Stimulated activated CD8-positive, alpha-beta memory T cell treated with anti-CD3 and anti-CD28 coated beads, Interleukin-12 subunit alpha, Interleukin-12 subunit beta, amount 100 ng/mL, for 1 hour (primary cell): ENCODE measurements at regions not wholly inside any gene's neighbourhood (a gene's known extent, or its start where the extent isn't known, plus 50 kb on each side); places are given as distances from the start of the nearest gene placed in this dataset.
"Not testable (repeated sequence)": the region's sequence is repeated elsewhere in the genome, so short reads cannot be mapped to it uniquely, and the experiment has no call there.

Experiments
- DNase-seq: peaks from one replicate; pipeline ENCODE4 v3.0.0-alpha.2; 2020; ENCODE audit warnings: low read depth

DNA sequence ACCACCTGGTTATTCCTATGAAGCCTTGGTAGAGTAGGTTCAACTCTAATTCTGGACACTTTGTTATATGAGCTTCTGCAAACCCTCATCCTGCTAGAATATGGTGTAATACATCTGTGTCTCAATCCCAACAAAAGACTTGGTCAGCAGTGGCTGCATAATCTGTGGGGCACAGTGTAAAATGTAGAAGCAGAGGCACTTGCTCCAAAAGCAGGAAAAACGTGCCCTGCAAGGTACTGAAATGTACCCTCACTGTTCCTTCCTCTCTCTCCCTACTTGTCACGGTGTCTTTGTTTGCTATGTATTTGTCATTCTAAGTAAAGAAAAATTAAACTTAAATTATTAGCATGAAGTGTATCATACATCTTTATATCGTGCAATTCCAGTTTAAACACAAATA, 267.9 kb downstream of the BCL11B start:
- DNase-seq, result no peak

DNA sequence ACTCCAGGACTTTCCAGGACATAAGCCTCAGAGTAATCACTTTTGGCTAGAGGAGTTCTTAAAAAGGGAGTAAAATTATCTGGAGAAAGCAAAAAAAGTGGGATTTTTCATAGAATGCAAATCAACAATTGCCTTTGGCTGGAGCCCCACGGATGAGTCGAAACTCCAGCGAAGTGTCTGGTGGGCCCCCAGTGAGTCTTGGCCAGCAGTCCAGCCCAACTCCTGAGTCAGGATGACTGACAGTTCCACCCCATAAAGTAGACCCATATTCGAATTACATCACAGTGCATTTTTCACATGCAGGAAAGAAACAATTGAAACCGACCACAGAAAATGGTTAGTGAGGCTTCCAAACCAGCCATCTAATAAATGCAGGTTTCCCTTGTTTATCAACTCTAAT, 265.7 kb downstream of the BCL11B start:
- no peak for DNase-seq

DNA sequence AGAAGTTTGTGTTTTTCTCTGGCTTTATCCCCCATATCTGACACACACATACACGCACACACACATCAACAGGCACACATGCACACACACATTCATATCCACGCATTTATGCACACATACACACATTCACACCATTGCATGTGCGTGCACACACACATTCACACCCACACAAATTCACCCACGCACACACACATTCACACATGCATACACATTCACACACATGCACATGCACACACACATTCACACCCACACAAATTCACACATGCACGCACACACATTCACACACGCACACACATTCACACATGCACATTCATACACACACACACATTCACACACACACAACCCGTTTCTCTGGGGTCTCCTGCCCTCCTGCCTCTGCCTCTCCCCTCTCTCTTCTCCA, 264.2 kb downstream of the BCL11B start:
- no peak for DNase-seq

DNA sequence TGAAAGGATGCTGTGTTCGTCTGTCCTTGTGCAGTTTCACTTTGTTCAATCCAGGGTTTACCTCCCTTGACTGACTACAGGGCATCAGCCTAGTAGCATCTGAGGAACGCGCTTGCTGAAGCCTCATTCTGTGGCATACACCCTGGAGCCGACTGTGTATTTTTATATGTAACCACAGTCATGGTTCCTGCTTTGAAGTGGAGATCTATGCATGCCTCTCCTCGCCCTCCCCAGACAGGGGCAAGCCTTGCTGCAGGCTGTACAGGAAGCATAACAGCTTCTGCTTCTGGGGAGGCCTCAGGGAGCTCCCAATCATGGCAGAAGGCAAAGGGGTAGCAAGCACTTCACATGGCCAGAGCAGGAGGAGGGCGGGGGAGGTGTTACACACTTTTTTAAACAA, 262.1 kb downstream of the BCL11B start:
- DNase-seq, result no peak

DNA sequence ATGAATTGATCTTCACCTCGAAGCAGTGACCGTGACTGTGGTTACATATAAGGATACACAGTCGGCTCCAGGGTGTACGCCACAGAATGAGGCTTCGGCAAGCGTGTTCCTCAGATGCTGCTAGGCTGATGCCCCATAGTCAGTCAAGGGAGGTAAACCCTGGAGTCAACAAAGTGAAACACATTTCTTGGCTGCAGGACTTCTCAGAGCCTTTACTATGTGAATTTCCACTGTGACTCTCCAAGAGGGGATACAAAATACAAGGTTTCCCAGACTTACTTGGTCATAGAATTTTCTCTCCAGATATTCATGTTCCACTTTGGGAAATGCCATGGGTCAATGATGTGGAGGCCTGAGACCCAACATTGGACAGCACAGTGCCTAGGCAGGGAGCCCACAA, 260.6 kb downstream of the BCL11B start:
- DNase-seq, result no peak

DNA sequence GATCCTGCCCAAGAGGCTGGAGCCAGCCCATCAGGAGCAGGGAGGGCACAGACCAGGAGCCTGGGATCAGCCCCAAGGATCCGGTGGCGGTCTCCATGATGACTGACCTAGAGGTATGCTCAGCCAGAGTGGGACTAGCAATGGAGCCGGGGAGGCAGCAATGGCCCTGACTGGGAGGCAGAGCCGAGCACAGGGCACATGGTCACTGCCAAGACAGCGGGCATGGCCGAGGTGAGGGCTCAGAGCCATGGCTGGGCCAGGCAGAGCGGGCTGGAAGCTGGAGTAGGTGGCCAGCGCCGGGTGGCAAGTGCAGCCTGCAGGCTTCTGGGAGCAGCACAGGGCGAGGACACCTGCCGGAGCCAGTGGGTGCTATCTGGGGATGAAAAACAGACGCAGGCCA, 259.3 kb downstream of the BCL11B start:
- no peak for DNase-seq

DNA sequence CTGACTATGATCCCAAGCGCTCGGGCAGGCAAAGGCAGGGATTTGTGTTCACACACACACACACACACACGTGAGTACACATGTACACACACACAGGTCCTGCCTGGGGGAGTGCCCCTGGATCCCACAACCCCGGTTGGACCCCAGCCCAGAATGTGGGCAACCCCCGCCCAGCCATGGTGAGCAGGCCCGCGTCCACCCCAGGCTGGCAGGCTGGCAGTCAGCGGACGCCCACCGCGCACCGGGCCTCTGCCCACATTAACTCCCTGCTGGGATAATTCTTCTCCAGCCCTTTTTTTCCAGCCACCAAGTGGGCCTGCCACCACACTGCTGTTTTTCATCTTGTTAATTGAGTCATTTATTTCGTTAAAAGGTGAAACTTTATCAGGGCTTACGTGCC, 256.2 kb downstream of the BCL11B start:
- DNase-seq, result no peak

DNA sequence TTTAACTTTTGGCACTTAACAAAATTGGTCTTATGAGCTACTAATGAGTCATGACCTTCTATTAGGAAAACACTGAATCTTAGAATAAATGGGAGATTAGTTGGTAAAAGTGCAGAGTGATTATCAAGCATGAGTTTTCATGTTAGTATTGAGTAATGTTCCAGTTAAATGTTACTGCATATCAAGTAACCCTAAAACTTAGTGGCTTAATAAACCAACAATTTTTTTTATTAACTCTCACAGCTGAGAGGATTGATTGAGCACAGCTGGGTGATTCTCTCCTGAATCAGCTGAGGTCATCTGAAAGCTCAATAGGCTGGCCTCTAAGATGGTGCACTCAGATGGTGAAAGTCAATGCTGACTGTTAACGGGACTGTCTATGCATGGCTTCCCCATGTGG, 248.6 kb downstream of the BCL11B start:
- DNase-seq, result no peak

DNA sequence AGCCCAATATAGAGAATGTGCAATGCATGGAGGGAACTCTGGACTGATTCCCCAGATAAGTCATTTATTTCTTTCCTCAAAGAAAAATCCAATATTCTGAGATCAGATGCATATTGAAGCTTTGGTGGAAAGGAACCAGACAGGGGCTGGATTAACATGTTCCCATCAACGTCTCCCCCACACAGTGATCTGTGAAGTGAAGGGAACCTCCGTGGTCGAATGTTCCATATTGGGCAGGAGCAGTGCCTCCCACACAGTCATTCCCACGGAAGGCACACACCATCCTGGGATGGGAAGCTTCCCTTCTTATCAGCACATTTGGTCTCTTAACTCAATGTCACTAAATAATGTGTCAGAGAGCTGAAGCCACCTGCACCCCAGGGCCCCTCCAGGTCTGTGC, 247.1 kb downstream of the BCL11B start:
- DNase-seq, result no peak

DNA sequence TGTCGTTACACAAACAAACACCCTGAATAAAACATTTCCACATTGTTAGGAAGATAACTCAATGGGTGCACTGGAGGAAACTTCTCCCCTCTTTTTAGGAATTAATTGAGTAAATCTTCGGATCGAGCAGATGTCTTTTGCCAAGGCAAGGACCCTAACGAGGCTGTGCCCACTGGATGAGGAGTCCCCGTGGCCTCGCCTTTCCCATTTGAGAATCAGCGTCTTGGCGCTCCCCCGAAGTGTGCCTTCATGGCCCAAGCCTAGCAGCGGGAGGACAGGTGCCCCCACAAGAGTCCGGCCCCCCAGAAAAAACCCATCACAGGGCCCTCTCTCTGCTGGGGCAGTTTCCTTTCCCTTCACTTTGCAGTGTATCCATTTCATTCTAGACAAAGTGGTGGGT, 246.6 kb downstream of the BCL11B start:
- DNase-seq, result no peak

DNA sequence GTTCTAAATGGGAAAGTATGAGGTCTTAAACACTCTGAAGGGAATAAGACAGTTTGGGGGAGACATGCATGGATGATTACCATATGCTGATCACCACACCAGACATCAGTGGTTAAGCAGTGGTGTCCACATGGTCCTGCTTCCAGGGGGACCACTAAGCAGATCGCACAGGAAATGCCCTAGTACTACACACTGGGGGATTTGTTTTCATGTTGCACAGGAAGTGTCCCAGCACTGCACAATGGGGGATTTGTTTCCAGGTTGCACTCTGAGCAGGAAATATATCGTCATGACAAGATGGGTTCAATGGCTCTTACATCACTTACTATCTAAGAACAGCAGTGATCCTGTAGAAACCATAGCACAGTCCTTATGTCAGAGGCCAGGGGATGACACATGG, 245.5 kb downstream of the BCL11B start:
- no peak for DNase-seq

DNA sequence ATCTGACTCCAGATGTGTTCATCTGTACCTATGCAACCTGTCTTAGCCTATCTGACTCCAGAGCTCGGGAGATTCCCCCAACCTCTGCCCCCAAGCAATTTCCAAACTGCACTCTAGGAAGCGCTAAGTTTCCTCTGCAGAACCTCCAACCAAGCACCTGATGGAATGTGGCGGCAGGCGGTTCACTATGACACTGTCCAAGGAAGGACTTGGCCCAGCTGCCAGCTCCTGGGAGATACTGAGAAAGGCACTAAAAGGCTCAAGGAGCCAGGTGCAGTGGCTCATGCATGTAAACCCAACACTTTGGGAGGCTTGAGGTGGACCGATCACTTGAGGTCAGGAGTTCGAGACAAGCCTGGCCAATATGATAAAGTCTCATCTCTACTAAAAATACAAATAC, 244.0 kb downstream of the BCL11B start:
- no peak for DNase-seq

DNA sequence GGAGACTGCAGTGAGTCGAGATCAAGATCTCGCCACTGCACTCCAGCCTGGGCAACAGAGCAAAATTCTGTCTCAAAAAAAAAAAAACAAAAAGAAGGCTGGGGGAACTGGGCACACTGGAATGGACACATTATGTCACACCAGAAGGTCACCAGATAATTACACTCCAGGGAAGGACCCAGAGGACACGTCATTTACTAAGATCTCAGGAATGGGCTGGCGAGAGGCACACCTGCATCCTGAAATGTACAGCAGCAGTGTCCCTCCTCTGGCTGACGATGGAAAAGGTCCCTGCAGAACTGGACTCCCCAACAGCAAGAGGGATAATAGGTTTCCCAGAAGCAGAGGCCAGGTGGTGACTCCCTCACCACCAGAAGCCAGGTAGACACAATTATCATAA, 243.5 kb downstream of the BCL11B start:
- no peak for DNase-seq

DNA sequence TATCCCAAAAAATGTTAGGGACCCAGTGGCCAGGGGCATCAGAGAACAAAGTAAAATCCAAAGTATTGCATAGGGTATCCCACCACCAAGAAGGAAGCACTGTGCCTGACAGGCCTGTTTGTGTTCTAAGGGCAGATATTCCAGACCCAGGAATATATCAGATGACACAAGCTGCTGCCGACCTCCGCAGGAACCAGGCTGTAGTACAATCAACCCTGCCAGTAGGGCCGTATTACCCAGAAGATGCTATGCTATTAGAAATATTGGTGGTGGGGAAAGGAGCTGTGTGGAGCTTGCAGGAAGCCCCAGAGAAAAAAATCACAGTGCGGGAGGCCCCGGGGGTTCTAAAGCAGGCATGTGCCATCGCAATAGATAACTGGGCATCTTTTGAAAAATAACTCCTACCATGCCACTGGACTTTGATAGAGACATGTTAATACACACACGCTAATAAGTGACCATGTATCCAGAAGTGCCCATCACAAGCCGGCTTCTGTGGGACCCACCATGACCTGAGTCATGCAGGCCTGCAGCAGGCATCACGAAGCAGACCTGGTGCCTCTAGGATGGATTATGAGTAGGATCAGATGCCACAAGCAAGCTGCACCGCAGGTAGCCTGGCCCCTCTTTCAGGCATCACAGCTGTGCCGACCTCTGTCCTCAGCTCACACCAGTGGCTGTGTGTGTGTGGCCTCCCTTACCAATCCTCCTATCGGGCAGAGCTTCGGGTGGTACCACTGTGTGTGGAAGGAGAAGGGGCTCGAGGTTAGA, 242.7 kb downstream of the BCL11B start:
- no peak for DNase-seq

DNA sequence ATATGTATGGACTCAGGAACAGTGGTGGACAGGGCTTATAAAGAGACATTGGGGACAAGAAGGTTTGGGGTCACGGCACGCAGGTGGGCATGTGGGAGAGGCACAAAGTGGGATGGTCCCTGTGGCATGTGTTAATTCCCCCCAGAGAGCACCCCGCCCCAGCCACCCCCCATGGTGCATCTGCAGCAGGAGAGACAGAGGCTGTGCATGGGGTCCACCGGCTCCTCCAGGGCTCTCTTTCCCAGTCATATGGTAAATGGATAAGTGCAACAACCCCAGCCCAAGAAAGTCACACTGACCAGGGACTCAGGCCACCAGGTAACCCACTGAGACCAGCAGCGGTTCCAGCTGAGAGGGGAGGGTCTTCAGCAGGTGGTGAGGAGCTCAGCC, 242.1 kb downstream of the BCL11B start:
- no peak for DNase-seq

DNA sequence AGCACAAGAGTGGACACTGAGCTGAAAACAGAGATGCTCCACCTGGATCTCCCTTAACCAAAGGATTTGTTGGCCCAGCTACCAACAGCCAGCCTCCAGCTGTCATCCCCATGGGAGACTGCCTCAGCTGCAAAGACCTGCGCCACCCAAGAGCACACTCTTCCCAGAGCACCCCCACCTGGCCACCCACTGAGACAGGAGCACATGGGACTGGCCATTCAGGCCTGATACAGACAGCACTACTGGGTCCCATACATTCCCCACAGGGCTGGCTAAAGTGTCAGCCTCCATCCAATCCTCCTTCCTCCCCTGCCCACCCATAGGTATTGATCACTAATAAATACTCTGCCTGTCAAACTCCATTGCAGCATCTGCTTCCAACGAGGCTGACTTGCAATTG, 241.5 kb downstream of the BCL11B start:
- no peak for DNase-seq

DNA sequence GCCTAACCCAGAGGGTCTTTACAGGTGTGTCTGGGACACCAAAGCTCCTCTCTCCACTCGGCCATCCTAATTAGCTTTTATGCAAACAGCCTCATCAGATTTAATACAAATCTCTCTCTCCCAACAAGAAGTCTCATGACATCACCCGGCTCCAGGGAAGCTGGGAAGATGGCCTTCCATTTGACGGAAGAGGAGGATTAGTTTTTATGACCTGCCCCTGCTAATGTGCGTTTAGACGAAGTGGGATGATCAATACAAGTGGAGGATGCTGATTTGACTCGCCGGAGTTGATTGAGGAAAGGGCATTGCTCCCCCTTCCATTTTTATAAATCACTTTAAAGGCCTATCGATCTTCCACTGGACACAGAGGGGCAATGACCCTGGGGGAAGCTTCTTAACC, 239.2 kb downstream of the BCL11B start:
- DNase-seq, result no peak

DNA sequence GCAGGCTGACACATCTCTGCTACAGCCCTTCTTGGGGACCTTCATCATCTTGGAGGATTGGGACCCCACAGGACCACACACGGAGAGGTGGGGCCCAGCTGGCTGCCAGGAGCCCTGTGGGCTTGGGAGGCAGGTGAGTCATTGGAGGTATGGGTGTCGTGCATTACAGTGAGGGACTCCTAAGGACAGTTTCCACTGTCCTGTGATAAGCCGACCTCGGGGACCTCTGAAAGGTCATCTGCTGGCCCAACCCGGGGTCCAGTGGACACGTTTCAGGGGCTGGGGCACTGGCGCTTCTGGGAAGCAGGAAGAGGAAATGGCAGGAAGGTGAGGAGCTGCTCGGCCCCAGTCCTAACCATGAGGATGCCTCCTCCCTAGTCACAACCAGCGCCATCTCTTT, 238.0 kb downstream of the BCL11B start:
- DNase-seq, result no peak

DNA sequence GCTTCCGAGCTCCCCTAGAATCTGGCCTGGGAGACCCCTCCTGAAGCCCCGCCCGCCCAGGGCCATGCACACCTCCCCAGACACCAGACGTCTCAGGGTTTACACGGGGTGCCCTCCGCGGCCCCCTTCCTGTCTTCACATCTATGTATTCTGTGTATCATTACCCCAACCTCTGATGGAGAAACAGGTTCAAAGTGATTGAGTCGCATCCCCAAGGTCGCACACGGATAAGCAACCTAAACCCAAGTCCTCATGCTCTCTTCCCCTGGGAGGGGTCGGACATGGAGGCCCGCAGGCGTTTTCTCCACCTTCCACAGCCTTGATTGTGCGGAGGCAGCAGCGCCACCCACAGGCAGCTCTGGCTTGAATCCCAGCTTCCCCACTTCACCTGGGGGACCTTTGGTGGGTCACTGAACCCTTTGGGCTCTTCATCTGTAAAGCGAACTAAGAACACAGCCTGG, 237.3 kb downstream of the BCL11B start:
- no peak for DNase-seq

DNA sequence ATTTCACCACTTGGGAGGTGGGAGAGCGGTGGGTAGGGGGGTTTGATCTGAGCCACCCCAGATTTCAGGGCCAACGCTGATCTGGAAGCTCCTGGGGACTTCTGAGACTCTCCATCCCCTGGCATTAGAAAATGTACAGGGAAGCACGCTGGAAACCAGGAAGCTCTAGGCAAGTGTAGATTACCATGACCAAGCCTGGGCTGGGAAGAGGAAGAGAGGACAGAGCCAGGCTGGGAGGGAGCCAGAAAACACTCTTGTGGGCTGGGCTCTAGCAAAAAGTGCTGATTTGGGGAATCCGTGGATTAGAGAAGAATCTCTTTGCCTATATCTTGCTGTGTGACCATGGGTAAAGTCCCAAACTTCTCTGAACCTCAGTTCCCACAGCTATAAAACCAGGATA, 236.7 kb downstream of the BCL11B start:
- no peak for DNase-seq

DNA sequence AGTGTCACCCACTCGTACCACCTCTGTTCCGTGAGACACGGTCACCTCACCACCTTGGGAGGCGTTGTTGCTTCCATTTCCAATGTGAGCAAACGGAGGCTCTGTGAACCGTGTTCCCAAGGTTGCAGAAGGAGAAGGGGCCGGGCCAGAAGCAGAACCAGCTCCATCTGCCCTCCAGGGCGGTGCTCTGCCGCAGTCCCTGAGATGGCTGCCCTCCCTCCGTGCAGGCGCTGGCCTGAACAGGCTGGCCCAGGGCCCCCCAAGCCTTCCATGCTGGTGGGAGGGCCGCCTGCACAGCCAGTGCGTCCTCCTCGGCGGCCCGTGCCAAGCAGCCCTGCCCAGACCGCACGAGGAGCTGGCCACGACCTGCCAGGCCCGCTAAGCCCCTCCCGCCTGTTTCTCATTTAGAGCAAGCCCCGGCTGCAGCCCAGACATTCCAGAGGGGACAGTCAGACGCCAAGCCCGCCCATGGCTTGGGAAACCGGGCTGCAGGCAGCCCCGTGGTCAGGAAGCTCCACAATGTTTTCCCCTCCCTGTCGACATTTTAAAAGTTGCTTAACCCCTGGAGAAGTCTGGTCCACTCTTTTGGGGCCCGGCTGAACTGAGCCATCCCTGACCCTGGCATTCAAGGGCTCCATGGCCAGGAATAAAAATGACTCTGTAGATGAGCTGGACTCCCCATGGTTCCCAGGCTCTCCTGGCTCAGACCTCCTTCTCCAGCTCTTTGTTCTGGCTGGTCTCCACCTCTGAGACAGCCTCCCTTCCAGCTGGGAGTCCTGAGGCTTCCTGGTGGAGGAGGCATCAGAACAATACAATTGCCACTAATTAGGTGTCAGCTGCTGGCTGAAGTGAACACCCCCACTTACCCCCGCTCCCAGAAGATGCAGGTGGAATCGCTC, 236.0 kb downstream of the BCL11B start:
- no peak for DNase-seq

DNA sequence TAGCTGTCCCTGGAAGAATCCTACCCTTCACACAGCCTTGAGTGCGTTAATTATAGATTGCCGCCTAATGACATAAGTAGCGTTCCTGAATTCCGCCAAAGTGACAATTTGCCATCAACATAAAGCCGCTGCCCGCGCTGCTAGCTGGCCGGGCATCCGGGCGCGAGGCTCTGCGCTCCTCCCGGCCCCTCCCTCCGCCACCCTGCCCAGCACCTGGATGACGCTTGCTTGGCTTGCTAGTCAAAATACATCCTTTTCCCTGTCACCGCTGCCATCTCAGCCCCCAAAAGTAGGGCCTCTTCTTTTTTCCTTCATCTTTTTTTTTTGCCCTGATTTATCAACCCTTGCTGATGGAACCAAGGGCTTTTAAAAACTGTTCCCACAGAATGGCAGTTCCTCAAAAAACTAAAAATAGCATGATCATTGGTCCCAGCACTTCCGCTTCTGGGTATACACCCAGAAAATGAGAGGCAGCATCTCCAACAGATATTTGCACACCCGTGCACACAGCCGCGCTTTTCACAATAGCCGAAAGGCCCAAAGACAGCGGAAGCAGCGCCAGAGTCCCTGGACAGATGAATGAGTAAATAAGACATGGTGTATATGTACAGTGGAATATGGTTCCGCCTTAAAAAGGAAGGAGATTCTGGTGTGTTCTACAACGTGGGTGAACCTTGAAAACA, 235.2 kb downstream of the BCL11B start:
- no peak for DNase-seq

DNA sequence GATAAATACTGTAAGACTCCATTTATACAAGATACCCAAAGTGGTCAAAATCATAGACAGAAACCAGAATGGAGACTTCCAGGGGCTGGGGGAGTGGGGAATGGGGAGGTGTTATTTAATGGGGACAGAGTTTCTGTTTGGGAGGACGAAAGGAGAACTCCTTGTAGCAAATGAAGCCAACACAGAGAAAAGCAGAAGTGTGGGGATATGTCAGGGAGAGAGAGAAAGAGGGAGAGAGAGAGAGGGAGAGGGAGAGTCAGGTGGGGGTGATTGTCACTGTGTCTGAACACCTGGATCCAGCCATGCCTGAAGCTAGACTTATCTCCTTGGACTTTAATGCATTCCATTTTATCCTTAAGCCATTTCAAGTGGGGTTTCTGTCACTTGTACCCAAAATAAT, 234.7 kb downstream of the BCL11B start:
- DNase-seq, result not testable (repeated sequence)
